ENCODE measurements at regions not wholly inside any gene's neighbourhood (a gene's known extent, or its start where the extent isn't known, plus 50 kb on each side); places are given as distances from the start of the nearest gene placed in this dataset.
A peak's percentile ranks its signal among the peaks of the same experiment; 100 is the strongest.
"Not testable (repeated sequence)": the region's sequence is repeated elsewhere in the genome, so short reads cannot be mapped to it uniquely, and the experiment has no call there.

DNA sequence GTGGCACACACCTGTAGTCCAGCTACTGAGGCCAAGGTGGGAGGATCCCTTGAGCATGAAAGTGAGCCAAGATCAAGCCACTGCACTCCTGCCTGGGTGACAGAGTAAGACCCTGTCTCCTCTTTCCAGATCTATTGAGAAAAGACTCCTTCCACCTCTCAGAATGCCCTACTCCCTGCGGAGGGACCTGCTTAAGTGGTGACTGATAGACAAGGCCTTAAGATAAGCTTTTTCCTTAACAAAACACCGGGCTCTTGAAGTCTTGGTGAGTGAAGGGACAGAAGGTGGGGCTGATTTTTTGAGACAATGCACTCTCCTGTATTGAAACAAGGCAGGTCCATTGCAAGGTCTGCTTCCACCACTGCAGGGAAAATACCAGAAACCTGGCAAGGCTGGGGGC is 338.4 kb upstream of the FRG2C start:
- no peak for DNase-seq

GRCh38 chr3:75327453-75327852 is 336.7 kb upstream of the FRG2C start:
- no peak for DNase-seq

- no peak for DNase-seq
Measured at GRCh38 chr3:75329476-75330097, 334.5 kb upstream of the FRG2C start.

DNA sequence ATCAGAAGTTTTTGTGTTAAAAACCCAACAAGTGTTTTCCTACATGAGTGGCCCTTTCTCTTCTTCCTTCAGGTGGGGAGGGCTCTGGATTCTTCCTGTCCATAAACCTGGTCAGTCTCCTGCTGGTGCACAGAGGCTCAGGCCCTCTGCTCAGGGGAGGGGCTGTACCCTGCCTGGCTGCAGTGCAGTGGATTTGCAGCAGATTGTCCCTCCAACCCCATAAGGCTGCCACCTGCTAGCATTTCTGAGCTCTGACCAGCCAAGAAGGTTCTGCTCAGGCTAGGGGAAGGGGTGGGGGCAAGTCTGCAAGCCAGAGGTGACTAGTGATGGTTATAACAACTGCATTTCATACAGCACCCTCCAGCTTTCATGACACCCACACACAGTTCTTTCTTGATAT is 333.7 kb upstream of the FRG2C start:
- DNase-seq: not testable (repeated sequence)

GRCh38 chr3:75332090-75332489 is 332.0 kb upstream of the FRG2C start:
- not testable (repeated sequence) for DNase-seq

DNA sequence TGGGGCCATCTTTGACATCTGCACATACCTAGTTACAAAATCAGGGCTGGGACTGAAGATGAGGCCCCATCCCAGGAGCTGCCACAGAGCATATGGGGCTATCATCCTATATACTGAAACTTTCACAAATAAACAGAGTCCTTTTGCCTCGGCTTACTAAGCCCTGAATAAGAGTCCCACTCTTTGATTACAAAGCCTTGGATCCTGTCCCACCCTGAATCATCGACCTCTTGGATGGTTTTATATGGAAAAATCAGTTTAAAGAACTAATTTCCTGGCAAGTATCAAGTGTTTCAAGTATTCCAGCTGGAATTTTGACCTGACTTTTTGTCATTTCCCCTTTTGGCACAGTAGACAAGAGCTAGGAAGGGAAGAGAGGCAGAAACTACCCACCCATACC is 331.3 kb upstream of the FRG2C start:
- DNase-seq: no peak

DNA sequence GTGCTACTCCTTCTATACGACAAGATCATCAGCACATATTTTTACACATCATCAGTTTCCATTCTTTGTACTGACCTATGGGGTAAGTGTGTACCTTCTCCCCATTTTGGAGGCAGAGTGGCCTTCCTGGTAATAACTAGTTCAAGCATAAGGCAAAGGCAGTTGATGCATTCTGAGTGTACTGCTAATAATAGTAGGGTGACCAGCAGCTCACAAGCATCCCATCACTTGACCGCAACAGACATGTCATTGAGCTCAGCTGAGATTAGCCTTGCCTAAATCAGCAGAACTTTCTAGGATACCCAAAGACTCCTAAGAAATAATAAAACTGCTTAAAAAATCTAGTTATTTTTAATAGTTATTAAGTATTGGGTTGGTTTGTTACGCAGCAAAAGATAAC is 329.8 kb upstream of the FRG2C start:
- DNase-seq: no peak

DNA sequence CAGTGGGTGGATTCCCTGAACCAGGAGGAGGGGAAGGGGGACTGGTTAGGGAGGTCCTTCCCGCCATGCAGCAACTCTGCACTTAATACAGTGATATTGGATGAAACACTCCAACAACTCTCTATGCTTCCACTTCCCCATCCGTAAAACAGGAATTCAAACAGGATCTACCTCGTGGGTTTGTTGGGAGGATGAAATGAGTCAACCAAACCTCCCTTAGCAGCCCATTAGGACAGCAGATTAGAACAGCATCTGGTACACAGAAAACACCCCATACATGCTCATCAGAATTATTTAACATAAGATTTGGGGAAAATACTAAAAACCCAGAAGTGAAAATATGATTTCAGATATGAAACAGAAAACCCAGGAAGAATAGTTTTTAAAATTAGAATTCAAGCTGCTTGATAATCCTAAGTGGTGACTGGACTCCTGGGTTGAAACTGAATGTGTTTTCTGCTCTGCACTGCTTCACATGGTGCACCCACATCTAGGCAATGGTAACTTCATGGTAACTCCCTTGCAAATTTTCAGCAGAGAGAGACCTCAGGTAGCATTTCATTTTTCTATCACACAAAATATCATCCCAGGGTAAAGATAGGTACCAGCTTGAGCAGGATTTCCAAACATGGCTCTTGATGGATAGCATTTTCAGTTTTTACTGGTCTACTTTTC is 326.8 kb upstream of the FRG2C start:
- no peak for DNase-seq

DNA sequence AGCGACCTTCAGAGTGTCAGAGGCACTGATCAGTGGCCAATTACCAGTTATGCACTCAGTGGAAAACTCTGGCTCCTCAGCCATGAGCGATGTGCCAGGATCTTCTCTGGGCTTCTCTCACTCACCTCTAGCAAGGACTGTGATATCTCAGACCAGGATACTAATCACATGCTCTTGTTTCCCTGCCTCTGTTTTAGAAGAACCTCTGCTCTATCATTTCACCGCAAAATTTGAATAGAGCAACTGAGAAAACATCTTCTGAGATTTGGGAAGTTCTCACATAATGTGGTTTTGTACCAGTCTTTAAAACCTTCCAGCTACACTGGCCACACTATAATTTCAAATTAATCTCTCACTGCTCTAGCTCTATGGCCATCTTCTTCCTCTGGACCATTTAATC is 325.8 kb upstream of the FRG2C start:
- no peak for DNase-seq

DNA sequence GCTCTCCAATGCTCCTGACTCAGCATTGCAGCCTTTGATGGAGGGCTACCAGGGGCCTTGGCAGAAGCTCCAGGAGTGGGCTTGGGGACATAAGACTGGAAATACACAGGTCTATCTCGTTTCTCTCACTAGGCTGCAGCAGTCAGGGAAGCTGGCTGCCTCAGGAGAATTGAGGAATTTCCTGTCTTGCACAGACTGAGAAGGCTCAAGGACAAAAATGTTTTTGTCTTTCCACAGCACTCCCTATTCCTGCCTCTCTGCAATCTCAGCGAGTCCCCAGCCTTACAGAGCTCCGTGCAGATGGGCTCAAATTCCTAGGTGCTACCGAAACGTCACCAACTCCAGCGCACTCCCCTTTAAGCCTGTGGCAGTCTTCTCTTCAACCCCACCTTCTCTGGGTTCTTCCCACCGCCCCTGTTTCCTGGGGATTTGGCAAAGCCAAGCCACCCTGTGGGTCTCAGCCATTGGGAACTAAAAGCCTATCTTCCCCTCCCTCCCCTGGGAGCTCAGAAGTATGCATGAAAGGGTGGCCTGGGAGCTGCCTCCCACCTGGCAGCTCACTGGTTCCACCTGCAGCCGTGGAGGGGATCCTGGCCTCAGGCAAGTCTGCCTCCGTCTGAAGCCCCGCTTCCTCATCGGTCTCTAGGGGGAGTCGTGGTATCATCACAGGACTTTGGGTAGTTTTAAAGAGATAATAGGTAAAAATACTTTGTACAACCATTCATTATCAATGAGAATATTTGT is 322.6 kb upstream of the FRG2C start:
- DNase-seq: no peak

- no peak for DNase-seq
Measured at GRCh38 chr3:75342425-75342824, 321.7 kb upstream of the FRG2C start.

DNA sequence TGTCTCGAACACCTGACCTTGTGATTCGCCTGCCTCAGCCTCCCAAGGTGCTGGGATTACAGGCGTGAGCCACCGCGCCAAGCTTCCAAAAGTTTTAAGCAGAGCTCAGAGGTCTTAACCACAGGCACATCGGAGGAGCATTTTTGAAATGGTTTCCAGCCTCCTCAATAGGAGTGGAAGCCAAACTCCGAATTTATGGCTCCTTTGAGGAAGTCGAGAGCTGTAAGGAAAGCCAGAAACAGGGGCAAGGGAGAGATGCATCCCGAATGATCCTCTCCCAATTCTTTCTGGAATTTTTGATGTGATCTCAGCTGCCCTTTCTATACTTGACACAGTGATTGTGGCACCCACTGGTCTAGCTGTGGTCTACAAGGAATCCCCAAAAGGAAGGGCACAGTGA is 313.6 kb upstream of the FRG2C start:
- DNase-seq: not testable (repeated sequence)

DNA sequence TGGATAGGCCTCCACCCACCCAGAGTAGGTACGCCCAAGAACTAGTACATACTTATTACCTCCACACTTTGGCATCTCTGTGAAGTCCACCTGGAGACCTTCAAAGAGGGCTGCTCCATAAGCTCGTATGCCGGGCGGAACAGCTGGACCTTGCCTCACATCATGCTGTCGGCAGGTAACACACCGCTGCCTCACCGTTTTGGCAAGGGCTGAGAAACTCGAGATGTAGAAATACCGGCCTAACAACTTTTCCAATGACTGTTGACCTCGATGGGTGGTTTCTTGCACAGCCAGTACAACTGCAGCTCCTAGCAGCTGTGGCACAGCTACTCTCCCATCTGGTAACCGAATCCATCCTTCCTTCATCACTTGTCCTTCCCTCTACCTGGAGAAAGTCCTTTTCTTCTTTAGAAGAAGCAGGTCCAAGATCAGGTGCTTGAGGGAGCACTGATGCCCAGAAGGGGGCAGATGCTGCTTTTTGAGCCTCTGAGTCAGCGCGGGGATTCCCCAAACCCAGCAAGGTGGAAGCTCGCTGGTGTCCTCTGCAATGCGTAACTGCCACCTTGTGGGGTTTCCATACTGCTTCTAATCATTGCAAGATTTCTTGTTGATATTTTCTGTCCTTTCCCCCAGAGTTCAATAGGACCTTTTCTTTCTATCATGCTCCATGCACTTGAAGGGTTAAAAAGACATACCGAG is 301.9 kb upstream of the FRG2C start:
- not testable (repeated sequence) for DNase-seq

GRCh38 chr3:75372964-75373363 is 291.2 kb upstream of the FRG2C start:
- not testable (repeated sequence) for DNase-seq

- DNase-seq: not testable (repeated sequence)
Measured at GRCh38 chr3:75379840-75380239, 284.3 kb upstream of the FRG2C start.

DNA sequence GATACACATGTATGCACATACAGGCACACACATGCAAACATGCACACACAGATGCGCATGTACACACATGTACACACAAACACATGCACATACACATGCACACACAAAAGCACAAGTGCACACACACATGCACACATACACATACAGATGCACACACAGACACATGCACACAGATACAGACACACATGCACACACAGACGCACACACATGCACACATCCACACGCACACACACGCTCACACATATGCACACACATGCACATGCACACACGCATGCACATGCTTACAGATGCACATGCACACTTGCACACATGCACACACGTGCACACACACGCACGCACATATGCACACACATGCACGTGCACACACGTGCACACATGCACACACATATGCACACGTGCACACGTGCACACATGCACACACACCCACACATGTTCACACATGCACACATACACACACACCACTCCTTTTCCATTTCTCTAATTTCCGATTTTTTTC is 283.8 kb upstream of the FRG2C start:
- no peak for DNase-seq

- DNase-seq: not testable (repeated sequence)
Measured at GRCh38 chr3:75384016-75384415, 280.1 kb upstream of the FRG2C start.

DNA sequence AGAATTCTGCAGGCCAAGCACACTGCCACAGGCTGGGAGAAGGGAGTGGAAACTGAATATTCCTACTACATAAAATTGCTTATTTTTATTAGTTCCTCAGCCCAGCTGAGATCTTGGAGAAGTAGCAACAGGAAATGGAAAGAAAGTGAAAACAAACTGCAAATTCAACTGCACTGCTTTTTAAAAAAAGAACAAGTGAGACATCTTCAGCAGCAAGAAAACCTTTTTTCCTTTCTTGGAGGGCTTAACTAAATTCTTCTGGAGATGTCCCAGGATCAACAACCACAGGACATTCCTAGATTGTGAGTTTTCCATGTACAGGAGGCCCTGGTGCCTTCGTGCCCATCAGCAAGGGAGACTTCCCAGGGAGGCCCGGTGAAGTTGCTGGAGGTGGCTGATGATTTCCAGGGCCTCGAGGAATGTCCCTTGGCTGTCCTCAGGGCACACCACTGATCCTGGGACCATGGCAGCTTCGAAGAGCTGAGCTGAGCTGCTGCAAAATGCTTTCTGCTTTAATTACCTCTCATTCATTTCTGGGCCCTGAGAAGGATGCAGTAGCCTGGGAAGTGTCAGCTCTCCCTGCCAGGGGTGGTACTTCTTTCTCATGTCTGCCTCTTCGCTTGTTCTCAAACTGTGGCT is 275.5 kb upstream of the FRG2C start:
- not testable (repeated sequence) for DNase-seq

- DNase-seq: not testable (repeated sequence)
Measured at GRCh38 chr3:75393288-75393694, 270.8 kb upstream of the FRG2C start.

DNA sequence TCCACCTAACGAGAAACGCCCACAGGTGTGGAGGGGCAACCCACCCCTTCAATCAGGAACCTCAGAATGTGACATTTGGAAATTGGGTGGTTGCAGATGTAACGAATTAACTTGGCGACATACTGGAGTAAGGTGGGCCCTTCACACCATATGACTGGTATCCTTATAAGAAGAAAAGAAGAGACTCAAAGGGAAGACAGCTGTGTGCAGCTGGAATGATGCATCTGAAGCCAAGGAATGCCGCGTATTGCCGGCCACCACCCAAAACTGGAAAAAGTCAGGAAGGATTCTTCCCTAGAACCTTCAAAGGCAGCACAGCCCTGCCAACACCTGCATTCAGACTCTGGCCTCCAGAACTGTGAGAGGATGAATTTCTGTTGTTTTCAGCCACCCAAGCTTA is 270.0 kb upstream of the FRG2C start:
- DNase-seq: not testable (repeated sequence)

DNA sequence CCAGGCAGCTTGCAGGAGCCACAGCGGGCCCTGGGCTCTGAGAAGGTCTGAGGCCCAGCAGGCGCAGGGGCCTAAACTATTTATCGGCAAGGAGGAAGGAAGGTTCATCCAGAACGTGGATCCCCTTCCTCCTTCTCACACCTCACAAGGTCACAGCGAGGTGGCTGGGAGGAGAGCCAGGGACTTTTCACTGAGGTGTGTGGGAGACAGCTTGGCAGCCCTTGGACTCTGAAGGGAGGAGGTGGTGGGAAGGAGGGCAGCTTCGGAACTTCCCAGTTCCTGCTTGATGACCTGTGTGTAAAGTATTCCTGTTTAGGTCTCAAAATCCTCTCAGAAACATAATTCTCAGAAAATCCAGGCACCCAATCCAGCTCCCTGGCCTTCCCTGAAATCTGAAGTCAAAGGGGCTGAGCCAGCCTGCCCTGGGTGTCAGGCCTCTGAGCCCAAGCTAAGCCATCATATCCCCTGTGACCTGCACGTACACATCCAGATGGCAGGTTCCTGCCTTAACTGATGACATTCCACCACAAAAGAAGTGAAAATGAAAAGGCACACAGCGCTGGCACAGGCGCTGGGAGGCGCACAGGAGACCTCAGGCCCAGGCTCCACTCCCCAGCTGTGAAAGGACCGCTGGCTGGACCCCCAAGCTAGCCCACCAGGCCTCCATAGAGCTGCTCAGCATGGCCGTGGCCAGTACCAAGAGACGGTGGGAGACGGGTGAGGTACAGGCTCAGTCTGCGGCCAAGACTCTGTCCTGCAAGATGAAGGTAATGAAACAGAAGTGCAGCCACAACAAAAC is 269.4 kb upstream of the FRG2C start:
- DNase-seq: peak; percentile 2

Measured in NCI-H226 (cell line).